SIG-M5 treated with dmso at 0.1 percent for 504 hours (cell line): ENCODE measurements at regions not wholly inside any gene's neighbourhood (a gene's known extent, or its start where the extent isn't known, plus 50 kb on each side); places are given as distances from the start of the nearest gene placed in this dataset.
"Not testable (repeated sequence)": the region's sequence is repeated elsewhere in the genome, so short reads cannot be mapped to it uniquely, and the experiment has no call there.

Experiments
- DNase-seq: peaks from one replicate; lab custom pipeline; 2025; ENCODE audit not compliant: unreplicated experiment; lab: John Stamatoyannopoulos, UW

GRCh38 chr2:2777213-2777612 lies 446.1 kb upstream of the MYT1L start:
- no peak for DNase-seq

- no peak for DNase-seq
These were observed 443.9 kb upstream of the MYT1L start for GRCh38 chr2:2775018-2775417.

- no peak for DNase-seq
These were observed 442.6 kb upstream of the MYT1L start for GRCh38 chr2:2773692-2774091.

- DNase-seq = not testable (repeated sequence)
These were observed 442.0 kb upstream of the MYT1L start for GRCh38 chr2:2773080-2773479.

GRCh38 chr2:2771721-2772411 lies 440.8 kb upstream of the MYT1L start:
- no peak for DNase-seq

- no peak for DNase-seq
These were observed 438.7 kb upstream of the MYT1L start for GRCh38 chr2:2769481-2770431.

- DNase-seq = no peak
These were observed 437.4 kb upstream of the MYT1L start for GRCh38 chr2:2768476-2768875.

- no peak for DNase-seq
These were observed 436.8 kb upstream of the MYT1L start for GRCh38 chr2:2767837-2768236.

GRCh38 chr2:2765839-2766495 lies 434.9 kb upstream of the MYT1L start:
- no peak for DNase-seq

GRCh38 chr2:2765176-2765800 lies 434.2 kb upstream of the MYT1L start:
- no peak for DNase-seq

GRCh38 chr2:2764739-2765138 lies 433.7 kb upstream of the MYT1L start:
- DNase-seq = no peak

GRCh38 chr2:2764001-2764355 lies 432.9 kb upstream of the MYT1L start:
- DNase-seq = no peak

GRCh38 chr2:2763351-2764000 lies 432.4 kb upstream of the MYT1L start:
- DNase-seq = no peak

- DNase-seq = no peak
These were observed 431.8 kb upstream of the MYT1L start for GRCh38 chr2:2762913-2763312.

- DNase-seq = no peak
These were observed 431.3 kb upstream of the MYT1L start for GRCh38 chr2:2762166-2762908.

GRCh38 chr2:2758793-2759367 lies 427.8 kb upstream of the MYT1L start:
- DNase-seq = no peak

GRCh38 chr2:2757764-2758163 lies 426.7 kb upstream of the MYT1L start:
- peak; percentile 2 for DNase-seq

- DNase-seq = no peak
These were observed 425.8 kb upstream of the MYT1L start for GRCh38 chr2:2756886-2757285.

GRCh38 chr2:2755990-2756389 lies 424.9 kb upstream of the MYT1L start:
- DNase-seq = no peak

- no peak for DNase-seq
These were observed 423.9 kb upstream of the MYT1L start for GRCh38 chr2:2754940-2755339.
